ENCODE measurements at regions not wholly inside any gene's neighbourhood (a gene's known extent, or its start where the extent isn't known, plus 50 kb on each side); places are given as distances from the start of the nearest gene placed in this dataset.

DNA sequence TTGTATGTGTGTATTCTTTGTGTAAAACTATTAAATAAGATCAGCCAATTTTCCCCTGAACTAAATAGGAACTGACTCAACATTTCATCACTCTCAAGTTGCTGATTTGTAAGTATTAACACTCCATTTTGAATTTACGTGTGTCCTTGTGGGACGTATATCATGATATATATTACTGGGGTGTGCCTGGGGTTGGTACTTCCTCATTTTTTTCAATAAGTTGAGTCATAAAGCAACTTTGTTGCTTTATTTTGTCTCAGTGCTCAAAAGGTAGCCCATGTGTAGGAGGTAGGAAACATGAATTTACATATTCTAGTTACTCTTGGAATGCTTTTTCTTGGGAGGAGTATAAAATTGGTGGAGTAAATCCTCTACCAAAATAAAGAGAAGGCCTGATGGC, 193.9 kb upstream of the RAG2 start:
- TF ChIP-seq, protein P1, sequence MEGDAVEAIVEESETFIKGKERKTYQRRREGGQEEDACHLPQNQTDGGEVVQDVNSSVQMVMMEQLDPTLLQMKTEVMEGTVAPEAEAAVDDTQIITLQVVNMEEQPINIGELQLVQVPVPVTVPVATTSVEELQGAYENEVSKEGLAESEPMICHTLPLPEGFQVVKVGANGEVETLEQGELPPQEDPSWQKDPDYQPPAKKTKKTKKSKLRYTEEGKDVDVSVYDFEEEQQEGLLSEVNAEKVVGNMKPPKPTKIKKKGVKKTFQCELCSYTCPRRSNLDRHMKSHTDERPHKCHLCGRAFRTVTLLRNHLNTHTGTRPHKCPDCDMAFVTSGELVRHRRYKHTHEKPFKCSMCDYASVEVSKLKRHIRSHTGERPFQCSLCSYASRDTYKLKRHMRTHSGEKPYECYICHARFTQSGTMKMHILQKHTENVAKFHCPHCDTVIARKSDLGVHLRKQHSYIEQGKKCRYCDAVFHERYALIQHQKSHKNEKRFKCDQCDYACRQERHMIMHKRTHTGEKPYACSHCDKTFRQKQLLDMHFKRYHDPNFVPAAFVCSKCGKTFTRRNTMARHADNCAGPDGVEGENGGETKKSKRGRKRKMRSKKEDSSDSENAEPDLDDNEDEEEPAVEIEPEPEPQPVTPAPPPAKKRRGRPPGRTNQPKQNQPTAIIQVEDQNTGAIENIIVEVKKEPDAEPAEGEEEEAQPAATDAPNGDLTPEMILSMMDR (IDR thresholded peaks at IDR 0.05; ENCODE audit: poor library complexity, severe bottlenecking): no peak
- TF ChIP-seq EZH2 (IDR thresholded peaks at IDR 0.05; ENCODE audit: borderline replicate concordance, insufficient read depth, low read length, poor library complexity, severe bottlenecking): no peak
- no peak for TF ChIP-seq RAD21 (conservative IDR thresholded peaks at IDR 0.05)
